H9 (cell line): ENCODE measurements at regions not wholly inside any gene's neighbourhood (a gene's known extent, or its start where the extent isn't known, plus 50 kb on each side); places are given as distances from the start of the nearest gene placed in this dataset.

Experiments
- DNase-seq: peaks from one replicate; pipeline ENCODE4 v3.0.0-alpha.2; 2017
- H2AFZ ChIP-seq: one replicate; pipeline ENCODE4 v1.6.1; 2013; ENCODE audit warnings: mild to moderate bottlenecking, low read length, control low read depth, moderate library complexity
- H2AK5ac ChIP-seq: 2 replicates; pipeline ENCODE4 v1.6.1; 2013; ENCODE audit warnings: low read length, control low read depth, mixed read lengths; ENCODE audit not compliant: insufficient read length
- H2BK120ac ChIP-seq: one replicate; pipeline ENCODE4 v1.6.1; 2013; ENCODE audit warnings: low read depth, mild to moderate bottlenecking, low read length, control low read depth, inconsistent platforms; ENCODE audit not compliant: poor library complexity, severe bottlenecking
- H2BK12ac ChIP-seq: 2 replicates; pipeline ENCODE4 v1.6.1; 2013; ENCODE audit warnings: low read length, control low read depth, mixed read lengths, low read depth; ENCODE audit not compliant: insufficient read length
- H2BK15ac ChIP-seq: 2 replicates; pipeline ENCODE4 v1.6.1; 2013; ENCODE audit warnings: low read depth, low read length, control low read depth
- H2BK20ac ChIP-seq: one replicate; pipeline ENCODE4 v1.6.1; 2013; ENCODE audit warnings: low read depth, mild to moderate bottlenecking, low read length, control low read depth, inconsistent platforms; ENCODE audit not compliant: poor library complexity, severe bottlenecking
- H2BK5ac ChIP-seq: 2 replicates; pipeline ENCODE4 v1.6.1; 2013; ENCODE audit warnings: low read length, control low read depth, mixed read lengths; ENCODE audit not compliant: insufficient read length
- H3K14ac ChIP-seq: 2 replicates; pipeline ENCODE4 v1.6.1; 2013; ENCODE audit warnings: low read length, control low read depth; ENCODE audit not compliant: insufficient read depth
- H3K18ac ChIP-seq: 2 replicates; pipeline ENCODE4 v1.6.1; 2013; ENCODE audit warnings: low read depth, mild to moderate bottlenecking, mixed read lengths, low read length, control low read depth; ENCODE audit not compliant: insufficient read length
- H3K23ac ChIP-seq: 2 replicates; pipeline ENCODE4 v1.6.1; 2013; ENCODE audit warnings: low read length, control low read depth, mixed read lengths, low read depth; ENCODE audit not compliant: insufficient read length
- H3K23me2 ChIP-seq: 2 replicates; pipeline ENCODE4 v1.6.1; 2013; ENCODE audit warnings: low read depth, mild to moderate bottlenecking, mixed read lengths, low read length, control low read depth; ENCODE audit not compliant: insufficient read length, poor library complexity, severe bottlenecking
- H3K27ac ChIP-seq: 2 replicates; pipeline ENCODE4 v1.5.1; 2013; ENCODE audit warnings: low read length, control low read depth, mixed read lengths, low read depth; ENCODE audit not compliant: insufficient read length
- H3K27me3 ChIP-seq: 2 replicates; pipeline ENCODE4 v1.6.1; 2013; ENCODE audit warnings: low read length, control low read depth, inconsistent platforms; ENCODE audit not compliant: insufficient read depth
- H3K4ac ChIP-seq: 2 replicates; pipeline ENCODE4 v1.6.1; 2013; ENCODE audit warnings: low read depth, mild to moderate bottlenecking, control low read depth, inconsistent platforms, low read length, moderate library complexity
- H3K4me1 ChIP-seq: 2 replicates; pipeline ENCODE4 v1.6.1; 2013; ENCODE audit warnings: low read length, control low read depth, inconsistent platforms; ENCODE audit not compliant: insufficient read depth
- H3K4me2 ChIP-seq: 2 replicates; pipeline ENCODE4 v1.6.1; 2013; ENCODE audit warnings: low read length, control low read depth, mixed read lengths; ENCODE audit not compliant: insufficient read length, insufficient read depth
- H3K56ac ChIP-seq: 2 replicates; pipeline ENCODE4 v1.6.1; 2013; ENCODE audit warnings: low read depth, mild to moderate bottlenecking, mixed read lengths, low read length, control low read depth; ENCODE audit not compliant: insufficient read length
- H3K79me1 ChIP-seq: 2 replicates; pipeline ENCODE4 v1.6.1; 2013; ENCODE audit warnings: low read depth, mild to moderate bottlenecking, moderate library complexity, low read length, control low read depth, inconsistent platforms; ENCODE audit not compliant: insufficient read depth, poor library complexity, severe bottlenecking
- H3K79me2 ChIP-seq: 2 replicates; pipeline ENCODE4 v1.6.1; 2013; ENCODE audit warnings: low read length, control low read depth, inconsistent platforms; ENCODE audit not compliant: insufficient read depth
- H3K9ac ChIP-seq: 2 replicates; pipeline ENCODE4 v1.6.1; 2013; ENCODE audit warnings: low read length, control low read depth, mixed read lengths; ENCODE audit not compliant: insufficient read length; ENCODE audit errors: extremely low read depth
- H3K9me3 ChIP-seq: one replicate; pipeline ENCODE4 v1.6.1; 2013; ENCODE audit warnings: low read depth, low read length, inconsistent platforms; ENCODE audit not compliant: control insufficient read depth
- H3T11ph ChIP-seq: one replicate; pipeline ENCODE4 v1.6.1; 2013; ENCODE audit warnings: mild to moderate bottlenecking, low read length, control low read depth, inconsistent platforms
- H4K20me1 ChIP-seq: one replicate; pipeline ENCODE4 v1.6.1; 2013; ENCODE audit not compliant: control insufficient read depth, insufficient read length, insufficient read depth
- H4K5ac ChIP-seq: 2 replicates; pipeline ENCODE4 v1.6.1; 2013; ENCODE audit warnings: low read depth, mild to moderate bottlenecking, mixed read lengths, low read length, control low read depth; ENCODE audit not compliant: insufficient read length
- H4K8ac ChIP-seq: replicated peaks from 2 replicates; pipeline ENCODE4 v1.6.1; 2013; ENCODE audit warnings: low read length, control low read depth, mixed read lengths, low read depth; ENCODE audit not compliant: insufficient read length
- H4K91ac ChIP-seq: 2 replicates; pipeline ENCODE4 v1.6.1; 2013; ENCODE audit warnings: low read depth, mild to moderate bottlenecking, moderate library complexity, mixed read lengths, low read length, control low read depth; ENCODE audit not compliant: insufficient read length
- H3K27ac Mint-ChIP-seq, 3 experiments: 2 replicates in 2 of 3; 3 replicates in 1 of 3; pipeline ENCODE4 v1.8.0; 2020 to 2021; ENCODE audit warnings: mixed read lengths in 3 of 3, mild to moderate bottlenecking in 1 of 3, moderate library complexity in 1 of 3
- H3K27me3 Mint-ChIP-seq: 2 replicates; pipeline ENCODE4 v1.8.0; 2021; ENCODE audit warnings: low read depth, mild to moderate bottlenecking, moderate library complexity, mixed read lengths
- H3K36me3 Mint-ChIP-seq, 3 experiments: 2 replicates in 2 of 3; 3 replicates in 1 of 3; pipeline ENCODE4 v1.8.0; 2020 to 2021; ENCODE audit warnings: low read depth in 3 of 3, mixed read lengths in 3 of 3; ENCODE audit not compliant: insufficient read depth in 1 of 3
- H3K4me1 Mint-ChIP-seq, 2 experiments: 2 replicates each; pipeline ENCODE4 v1.8.0; 2020; ENCODE audit warnings: mixed read lengths in 2 of 2
- H3K4me3 Mint-ChIP-seq, 2 experiments: 2 replicates in 1 of 2; 3 replicates in 1 of 2; pipeline ENCODE4 v1.8.0; 2020 to 2021; ENCODE audit warnings: mild to moderate bottlenecking in 2 of 2, mixed read lengths in 2 of 2, moderate library complexity in 1 of 2
- H3K9me3 Mint-ChIP-seq, 2 experiments: 2 replicates in 1 of 2; 3 replicates in 1 of 2; pipeline ENCODE4 v1.8.0; 2020; ENCODE audit warnings: mild to moderate bottlenecking in 2 of 2, mixed read lengths in 2 of 2, moderate library complexity in 1 of 2
- CTCF ChIP-seq: fragments of 200-600 bp; sonication (generic); conservative IDR thresholded peaks from 3 replicates; pipeline ENCODE4 v1.8.0; 2021; ENCODE audit warnings: antibody characterized with exemption, mild to moderate bottlenecking
- WGBS: extraction: QIAGEN DNeasy Blood & Tissue Kit; methylation state at CpG from one replicate; pipeline ENCODE4 v1.1.7; 2013; ENCODE audit warnings: missing lambda C conversion rate, low lambda C conversion rate, mixed read lengths; ENCODE audit not compliant: insufficient read length; ENCODE audit errors: extremely low coverage; 5-methylcytosine and 5-hydroxymethylcytosine counted together

GRCh38 chr4:11120435-11120834 lies 308.3 kb downstream of the HS3ST1 start:
- no peak overlapping the region for H3K18ac ChIP-seq
- Mint-ChIP-seq H3K9me3 (peaks cover 7 to 10% of the 10 kb centered on the region in 2 experiments; a peak in 2 of 5 replicates), H3K4me1 (peaks cover 16 to 17% of the 10 kb centered on the region in 2 experiments), H3K36me3 (peaks cover 0 to 4% (median 4%) of the 10 kb centered on the region in 3 experiments; a peak in 2 of 7 replicates), H3K27me3 (no peaks in the 10 kb centered on the region; the same call in 1 of the 2 replicates), H3K4me3 (no peak overlapping the region), H3K27ac (no peak overlapping the region)
- H3K4me1 ChIP-seq, result peaks cover 9% of the 10 kb centered on the region
- H3K27ac ChIP-seq, result no peak overlapping the region
- H3K23me2 ChIP-seq, result no peaks in the 10 kb centered on the region
- no peak for DNase-seq
- H3K14ac ChIP-seq, result no peak overlapping the region
- H3K9me3 ChIP-seq, result no peaks in the 10 kb centered on the region
- no peak overlapping the region for H3K23ac ChIP-seq
- H3K9ac ChIP-seq, result no peak overlapping the region
- no peaks in the 10 kb centered on the region for H3K27me3 ChIP-seq
- no peaks in the 10 kb centered on the region for H4K20me1 ChIP-seq
- H3K79me2 ChIP-seq, result no peaks in the 10 kb centered on the region
- H2BK15ac ChIP-seq, result no peak overlapping the region
- TF ChIP-seq CTCF, result no peak
- no peak overlapping the region for H3K4me2 ChIP-seq
- H3K4ac ChIP-seq, result no peak overlapping the region
- no peak overlapping the region for H2BK120ac ChIP-seq
- H4K8ac ChIP-seq, result no peak overlapping the region
- no peak overlapping the region for H2AFZ ChIP-seq
- no peak overlapping the region for H3K56ac ChIP-seq
- no CpG with 5 or more reads among the region's 2 CpGs for WGBS
- no peak overlapping the region for H2BK20ac ChIP-seq
- H4K5ac ChIP-seq, result no peak overlapping the region
- H2BK12ac ChIP-seq, result no peak overlapping the region
- H3T11ph ChIP-seq, result no peak overlapping the region
- H2BK5ac ChIP-seq, result no peak overlapping the region
- H3K79me1 ChIP-seq, result no peaks in the 10 kb centered on the region
- H4K91ac ChIP-seq, result no peak overlapping the region
- no peak overlapping the region for H2AK5ac ChIP-seq
